HG03064 (cell line): ENCODE measurements at regions not wholly inside any gene's neighbourhood (a gene's known extent, or its start where the extent isn't known, plus 50 kb on each side); places are given as distances from the start of the nearest gene placed in this dataset.

Experiments used
- ATAC-seq: cut with Tn5 transposase; IDR thresholded peaks from one replicate; pipeline ENCODE4 v1.9.1; 2021; ENCODE audit warnings: low read depth; ENCODE audit not compliant: unreplicated experiment

GRCh38 chr13:34037636-34038540 lies 219.9 kb downstream of the RFC3 start:
- ATAC-seq, result no peak

- no peak for ATAC-seq
These were observed 220.7 kb downstream of the RFC3 start for GRCh38 chr13:34038541-34039068.

GRCh38 chr13:34039678-34040077 lies 221.7 kb downstream of the RFC3 start:
- ATAC-seq, result no peak

- no peak for ATAC-seq
These were observed 222.9 kb downstream of the RFC3 start for GRCh38 chr13:34040863-34041262.

DNA sequence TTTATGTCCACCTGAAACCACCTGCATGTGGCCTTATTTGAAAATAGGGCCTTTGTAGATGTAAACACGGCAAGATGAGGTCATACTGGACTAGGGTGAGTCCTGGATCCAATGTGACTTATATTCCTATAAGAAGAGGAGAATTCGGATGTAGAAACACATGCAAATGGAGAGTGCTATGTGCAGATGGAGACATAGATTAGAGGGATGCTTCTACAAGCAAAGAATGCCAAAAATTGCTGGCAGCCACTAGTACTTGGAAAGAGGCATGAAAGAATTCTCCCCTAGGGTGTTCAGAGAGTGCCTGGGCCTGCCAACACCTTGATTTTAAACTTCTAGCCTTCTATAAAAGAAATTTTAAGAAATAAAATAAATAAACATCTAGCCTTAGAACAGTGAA lies 226.1 kb downstream of the RFC3 start:
- ATAC-seq, result no peak

DNA sequence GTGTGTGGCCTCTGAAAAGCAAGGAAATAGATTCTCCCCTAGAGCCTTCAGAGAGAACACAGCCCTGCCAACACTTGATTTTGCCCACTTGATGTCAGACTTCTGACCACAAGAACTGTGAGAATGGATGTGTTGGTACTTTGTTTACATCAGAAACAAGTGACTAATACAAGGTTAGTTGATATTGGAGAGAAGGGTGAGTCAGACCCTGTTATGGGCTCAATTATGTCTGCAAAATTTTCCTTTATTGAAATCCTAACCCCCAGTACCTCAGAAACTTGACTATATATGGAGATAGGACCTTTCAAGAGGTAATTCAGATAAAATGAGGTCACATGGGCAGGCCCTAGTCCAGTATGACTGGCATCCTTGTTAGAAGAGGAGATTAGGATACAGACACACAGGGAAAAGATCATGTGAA lies 226.7 kb downstream of the RFC3 start:
- ATAC-seq, result no peak

DNA sequence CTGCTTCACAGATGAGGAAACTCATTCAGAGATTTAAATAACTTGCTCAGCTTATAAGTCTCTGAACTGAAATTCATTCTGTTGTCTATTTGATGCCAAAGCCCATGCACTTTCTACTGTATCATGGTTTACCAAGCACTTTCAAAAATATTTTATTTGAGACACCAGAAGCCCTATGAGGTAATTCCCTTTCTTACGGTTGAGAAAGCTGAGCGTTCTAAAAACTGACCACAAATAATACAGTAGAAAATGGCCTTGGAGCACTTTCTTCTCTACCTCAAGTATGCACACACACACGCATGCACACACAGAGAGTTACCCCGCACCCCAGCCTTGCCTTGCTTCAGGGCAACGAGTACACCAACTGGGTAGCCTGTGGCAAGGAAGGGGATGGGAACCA lies 228.5 kb downstream of the RFC3 start:
- no peak for ATAC-seq

DNA sequence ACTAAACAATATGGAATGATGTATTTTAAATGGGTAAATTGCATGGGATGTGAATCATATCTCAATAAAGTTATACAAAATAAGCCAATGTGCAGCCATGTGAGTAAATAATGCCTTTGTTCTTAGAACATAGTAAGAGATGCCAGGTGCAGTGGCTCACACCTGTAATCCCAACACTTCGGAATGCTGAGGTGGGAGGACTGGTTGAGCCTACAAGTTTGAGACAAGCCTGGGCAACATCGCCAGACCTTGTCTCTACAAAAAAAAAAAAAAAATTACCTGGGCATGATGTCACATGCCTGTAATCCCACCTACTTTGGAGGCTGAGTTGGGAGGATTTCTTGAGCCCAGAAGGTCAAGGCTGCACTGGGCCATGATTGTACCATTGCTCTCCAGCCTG lies 230.7 kb downstream of the RFC3 start:
- ATAC-seq, result no peak

- ATAC-seq, result no peak
These were observed 238.8 kb downstream of the RFC3 start for GRCh38 chr13:34056733-34057258.

- no peak for ATAC-seq
These were observed 246.7 kb downstream of the RFC3 start for GRCh38 chr13:34064456-34065205.

- no peak for ATAC-seq
These were observed 248.0 kb downstream of the RFC3 start for GRCh38 chr13:34065928-34066327.

DNA sequence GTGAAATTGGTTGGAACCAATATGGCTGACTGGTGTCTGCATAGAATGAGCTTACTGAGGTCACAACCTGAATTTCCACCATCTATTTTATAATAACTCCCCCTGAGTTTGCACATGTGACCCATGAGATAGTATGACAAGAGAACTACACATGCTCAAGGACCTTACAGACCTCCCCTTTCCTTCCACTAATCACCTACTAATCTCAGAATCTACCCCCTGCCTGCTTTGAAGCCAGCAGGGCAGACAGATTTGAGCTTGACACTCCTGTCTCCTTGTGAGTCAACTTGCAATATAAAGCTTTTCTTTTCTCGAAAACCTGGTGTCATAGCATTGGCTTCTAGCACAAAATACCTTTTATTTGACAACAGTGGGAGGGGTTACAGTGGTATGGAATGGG lies 248.4 kb downstream of the RFC3 start:
- no peak for ATAC-seq

- no peak for ATAC-seq
These were observed 252.1 kb downstream of the RFC3 start for GRCh38 chr13:34070006-34070405.

DNA sequence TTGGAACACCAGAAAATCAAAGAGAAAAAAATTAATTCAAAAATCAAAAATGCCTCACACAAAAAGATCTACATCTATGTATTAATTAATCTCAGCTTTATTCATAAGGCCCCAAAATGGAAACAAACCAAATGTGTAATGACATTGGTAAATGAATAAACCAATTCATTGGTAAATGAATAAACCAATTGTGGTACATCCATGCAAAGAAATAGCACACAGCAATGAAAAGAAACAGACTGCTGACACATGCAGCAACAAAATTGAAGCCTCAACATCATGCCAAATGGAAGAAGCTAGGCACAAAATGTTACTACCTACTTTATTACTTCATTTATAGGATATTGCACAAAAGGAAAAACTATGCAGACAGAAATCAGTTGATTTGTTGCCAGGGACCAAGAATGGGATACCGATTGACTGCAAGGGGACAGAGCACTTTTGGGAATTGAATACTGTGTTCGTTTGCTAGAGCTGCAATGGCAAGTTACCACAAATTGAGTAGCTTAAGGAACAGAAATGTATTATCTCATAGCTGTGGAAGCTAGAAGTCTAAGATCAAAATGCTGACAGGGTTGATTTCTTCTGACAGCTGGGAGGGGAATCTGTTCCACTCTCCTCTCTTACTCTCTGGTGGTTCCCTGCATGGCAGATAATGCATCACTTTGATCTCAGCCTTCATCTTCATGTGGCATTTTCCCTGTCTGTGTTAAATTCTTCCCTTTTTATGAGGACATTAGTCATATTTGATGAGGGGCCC lies 252.8 kb downstream of the RFC3 start:
- no peak for ATAC-seq

DNA sequence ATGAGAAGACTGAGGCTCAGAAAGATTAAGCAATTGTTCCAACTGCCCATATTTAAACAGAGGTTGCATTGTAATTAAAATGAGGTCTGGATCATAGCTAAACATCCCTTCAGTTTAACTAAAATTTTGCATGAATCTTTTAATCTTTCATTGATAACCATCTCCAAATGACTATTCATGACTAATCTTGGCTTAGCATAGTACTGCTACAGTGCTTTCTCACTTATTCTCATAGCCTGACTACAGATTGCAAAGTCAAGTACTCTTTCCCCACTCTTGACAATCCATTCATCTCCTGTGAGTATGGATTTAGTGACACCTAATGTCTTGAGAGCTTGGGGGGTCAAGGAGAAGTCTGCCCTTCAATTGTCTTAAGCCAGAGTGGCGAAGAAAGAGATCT lies 258.4 kb downstream of the RFC3 start:
- ATAC-seq, result no peak

- no peak for ATAC-seq
These were observed 259.2 kb downstream of the RFC3 start for GRCh38 chr13:34076943-34077703.

GRCh38 chr13:34078334-34078999 lies 260.5 kb downstream of the RFC3 start:
- ATAC-seq, result no peak

DNA sequence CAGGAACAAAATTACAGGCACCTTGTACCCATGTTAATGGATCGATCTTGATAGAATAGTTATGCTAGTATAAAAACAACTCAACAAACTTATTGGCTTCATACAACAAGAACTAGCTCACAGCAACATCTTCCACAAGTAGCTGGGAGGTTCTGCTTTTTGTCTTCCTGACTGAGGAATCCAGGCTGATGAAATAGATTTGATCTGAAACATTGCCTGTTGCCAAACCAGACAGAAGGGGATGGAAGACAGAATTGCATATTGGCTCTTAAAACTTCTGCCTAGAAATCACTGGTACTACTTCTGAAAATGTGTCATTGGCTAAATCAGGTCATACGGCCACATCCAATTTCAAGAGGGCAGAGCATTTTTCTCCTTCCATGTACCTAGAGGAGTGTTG lies 267.3 kb downstream of the RFC3 start:
- ATAC-seq, result no peak

GRCh38 chr13:34086281-34086680 lies 268.3 kb downstream of the RFC3 start:
- peak; percentile 65 for ATAC-seq
